Activated CD4-positive, alpha-beta T cell treated with anti-CD3 and anti-CD28 coated beads, Interleukin-10, Interleukin-2, amounts not matched to agents 100 ng/mL and 50 ng/mL, durations not matched to agents 16 hours and 8 hours (primary cell): ENCODE measurements at regions not wholly inside any gene's neighbourhood (a gene's known extent, or its start where the extent isn't known, plus 50 kb on each side); places are given as distances from the start of the nearest gene placed in this dataset.
"Not testable (repeated sequence)": the region's sequence is repeated elsewhere in the genome, so short reads cannot be mapped to it uniquely, and the experiment has no call there.

Source experiments
- DNase-seq: peaks from one replicate; pipeline ENCODE4 v3.0.0-alpha.2; 2020

DNA sequence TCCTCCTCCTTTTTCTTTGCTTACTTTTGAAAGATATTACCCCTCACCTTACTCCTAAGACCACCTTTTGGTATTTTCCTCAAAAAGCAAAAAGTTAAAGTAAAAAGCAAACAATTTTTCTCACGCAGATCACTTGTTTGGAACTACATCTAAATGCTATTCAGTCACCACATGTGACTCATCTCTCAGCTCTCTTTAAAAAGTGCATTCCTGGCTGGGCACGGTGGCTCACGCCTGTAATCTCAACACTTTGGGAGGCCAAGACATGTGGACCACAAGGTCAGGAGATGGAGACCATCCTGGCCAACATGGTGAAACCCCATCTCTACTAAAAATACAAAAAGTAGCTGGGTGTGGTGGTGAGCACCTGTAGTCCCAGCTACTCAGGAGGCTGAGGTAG, 218.0 kb downstream of the HS3ST3B1 start:
- DNase-seq, result not testable (repeated sequence)

DNA sequence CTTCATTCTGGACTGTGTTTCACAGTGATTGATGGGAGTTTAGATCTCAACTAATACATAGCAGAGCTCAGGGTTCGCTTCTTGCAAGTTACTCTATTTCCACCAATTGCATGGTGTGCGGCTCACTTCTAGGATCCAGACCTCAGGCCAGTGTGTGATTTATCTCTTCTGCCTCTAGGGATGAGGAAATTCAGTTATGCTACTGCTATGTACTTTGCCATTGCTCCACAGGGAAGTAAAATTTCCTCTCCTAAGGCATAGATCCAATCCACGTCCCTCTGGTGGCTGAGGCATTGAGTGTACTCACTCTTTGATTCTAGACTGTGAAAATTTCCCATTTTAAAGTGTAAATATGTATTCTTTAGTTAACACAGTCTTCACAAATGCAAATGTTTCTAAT, 214.1 kb downstream of the HS3ST3B1 start:
- no peak for DNase-seq

DNA sequence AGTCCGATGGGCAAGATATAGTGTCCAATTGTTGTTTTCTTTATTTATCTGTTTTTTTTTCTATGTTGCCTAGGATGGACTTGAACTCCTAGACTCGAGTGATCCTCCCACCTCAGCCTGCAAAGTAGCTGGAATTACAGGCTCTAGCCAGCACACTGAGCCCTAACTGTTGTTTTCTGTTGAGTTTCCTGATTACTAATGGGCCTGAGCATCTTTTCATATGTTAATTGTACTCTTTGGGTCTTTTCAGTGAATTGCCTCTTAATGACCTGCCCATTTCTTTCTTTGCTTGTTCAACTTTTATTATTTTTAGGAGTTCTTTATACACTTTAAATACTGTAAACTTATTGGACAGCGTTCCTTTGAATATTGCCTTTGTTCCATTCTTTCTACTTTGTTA, 213.0 kb downstream of the HS3ST3B1 start:
- DNase-seq, result no peak

DNA sequence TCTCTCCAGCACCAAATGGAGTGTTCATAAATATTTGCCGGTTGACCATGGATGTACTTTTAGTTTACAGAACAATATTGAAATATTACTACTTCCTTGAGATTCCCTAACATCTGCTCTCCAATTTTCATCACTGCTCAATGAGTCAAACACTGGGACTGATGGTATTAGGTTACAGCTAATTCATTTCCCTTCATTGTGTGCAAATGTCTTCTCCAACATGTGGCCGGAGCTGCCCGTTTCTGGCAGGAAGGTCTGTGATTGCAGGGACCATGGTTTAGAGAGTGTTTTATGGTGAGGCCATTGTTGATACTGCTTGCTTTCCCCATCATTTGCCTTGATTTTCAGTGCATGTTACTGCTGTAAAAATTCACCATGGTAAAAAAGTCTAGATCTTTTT, 209.3 kb downstream of the HS3ST3B1 start:
- no peak for DNase-seq

DNA sequence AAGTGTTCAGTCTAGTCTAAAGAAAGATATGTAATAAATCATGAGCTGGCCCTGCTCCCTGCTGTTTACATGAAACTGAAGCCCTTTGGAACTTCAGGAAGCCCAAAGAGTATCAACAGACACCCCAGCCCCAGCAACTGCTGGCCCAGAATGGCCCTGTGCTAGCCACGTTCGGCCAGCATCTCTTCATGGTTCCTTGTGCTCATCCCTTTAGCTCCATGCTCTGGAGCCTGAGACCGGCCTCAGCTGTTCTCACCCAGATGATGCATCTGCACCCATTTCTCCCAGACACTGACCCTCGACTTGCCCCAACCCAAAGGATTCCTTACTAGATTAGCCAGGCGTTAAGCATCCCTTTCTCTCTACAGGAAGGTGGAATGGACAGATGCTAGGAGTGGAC, 207.3 kb downstream of the HS3ST3B1 start:
- DNase-seq, result no peak

DNA sequence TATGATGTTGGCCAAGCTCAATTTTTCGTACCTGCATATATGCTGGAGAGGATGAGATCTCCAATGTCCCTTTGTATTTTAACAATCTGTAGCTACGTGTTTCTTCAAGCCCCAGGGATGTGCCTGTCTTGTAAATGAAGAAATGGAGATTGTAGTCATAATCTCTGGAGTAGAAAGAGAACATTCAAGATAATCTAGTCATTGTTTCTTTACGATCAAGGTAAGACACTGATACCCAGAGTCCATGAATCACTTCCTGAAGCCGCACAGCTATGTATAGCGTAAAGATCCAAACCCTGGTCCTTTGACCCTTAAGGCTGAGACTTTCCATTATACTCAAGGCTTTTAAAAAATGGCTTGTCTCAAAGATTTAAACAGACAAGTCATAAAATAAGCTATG, 205.5 kb downstream of the HS3ST3B1 start:
- no peak for DNase-seq

DNA sequence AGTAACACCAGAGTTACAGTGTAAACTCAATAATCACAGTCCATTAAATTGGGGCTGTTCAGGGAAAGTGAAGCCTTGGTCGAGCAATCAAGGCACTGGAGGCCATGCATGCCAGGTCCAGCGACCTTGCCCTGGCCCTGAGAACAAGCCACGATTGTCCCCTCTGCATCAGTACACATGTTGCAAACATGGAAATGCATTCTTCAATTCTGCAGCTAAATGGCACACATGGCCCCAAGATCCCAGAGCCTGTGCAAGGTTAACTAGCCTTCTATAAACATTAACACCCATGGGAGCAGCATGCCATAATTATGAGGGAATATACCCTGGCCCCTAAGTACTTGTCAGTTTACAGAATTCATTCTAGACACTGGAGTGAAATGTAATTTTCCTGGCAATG, 204.7 kb downstream of the HS3ST3B1 start:
- DNase-seq, result no peak

DNA sequence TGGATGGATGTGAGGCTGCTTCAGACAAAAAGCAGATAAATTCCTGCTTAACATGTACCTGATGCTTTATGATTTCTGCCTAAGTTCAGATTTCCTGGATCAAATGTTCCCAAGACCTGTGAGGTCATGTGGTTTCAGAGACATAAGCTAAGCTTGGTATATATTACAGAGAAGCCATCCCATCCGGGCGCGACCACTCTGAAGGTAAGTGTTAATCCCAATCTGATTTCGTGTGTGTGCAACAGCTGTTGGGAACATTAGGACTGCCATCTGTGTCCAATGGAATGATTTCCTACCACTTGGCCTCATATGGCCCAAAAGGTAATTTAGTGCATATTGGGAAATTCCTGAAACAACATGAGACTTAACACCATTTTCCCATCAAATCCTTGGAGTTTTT, 199.1 kb downstream of the HS3ST3B1 start:
- no peak for DNase-seq

DNA sequence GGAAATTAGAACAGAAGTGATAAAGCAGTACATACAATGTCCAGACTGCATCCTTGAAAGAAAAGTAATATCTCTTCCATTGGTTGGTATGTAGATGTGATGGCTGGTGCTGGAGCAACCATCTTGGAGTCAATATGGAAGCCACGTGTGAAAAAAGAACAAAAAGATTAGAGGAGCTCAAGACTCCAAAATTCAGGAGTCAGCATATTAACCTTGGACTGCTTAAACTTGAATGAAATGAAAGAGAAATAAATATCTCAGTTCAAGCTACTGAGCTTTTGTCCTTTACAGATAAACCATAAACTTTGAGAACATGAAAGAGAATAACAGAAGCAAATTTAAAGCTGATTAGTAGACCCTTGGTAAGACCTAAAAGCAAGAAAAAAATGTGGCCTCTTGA, 197.9 kb downstream of the HS3ST3B1 start:
- no peak for DNase-seq

DNA sequence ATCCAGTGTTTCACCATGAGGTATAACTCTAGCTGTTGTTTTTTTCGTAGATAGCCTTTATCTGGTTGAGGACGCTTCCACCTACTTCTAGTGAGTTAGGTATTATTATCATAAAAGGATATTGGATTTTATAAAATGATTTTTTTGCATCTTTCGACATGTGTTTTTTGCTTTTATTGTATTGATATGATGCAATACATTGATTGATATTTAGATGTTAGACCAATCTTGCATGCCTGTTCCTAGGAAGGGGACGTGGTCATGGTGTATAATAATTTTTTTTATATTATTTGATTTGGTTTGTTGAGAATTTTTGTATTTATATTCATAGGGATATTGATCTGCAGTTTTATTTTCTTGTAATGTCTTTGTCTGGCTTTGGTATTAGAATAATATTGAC, 193.3 kb downstream of the HS3ST3B1 start:
- no peak for DNase-seq

DNA sequence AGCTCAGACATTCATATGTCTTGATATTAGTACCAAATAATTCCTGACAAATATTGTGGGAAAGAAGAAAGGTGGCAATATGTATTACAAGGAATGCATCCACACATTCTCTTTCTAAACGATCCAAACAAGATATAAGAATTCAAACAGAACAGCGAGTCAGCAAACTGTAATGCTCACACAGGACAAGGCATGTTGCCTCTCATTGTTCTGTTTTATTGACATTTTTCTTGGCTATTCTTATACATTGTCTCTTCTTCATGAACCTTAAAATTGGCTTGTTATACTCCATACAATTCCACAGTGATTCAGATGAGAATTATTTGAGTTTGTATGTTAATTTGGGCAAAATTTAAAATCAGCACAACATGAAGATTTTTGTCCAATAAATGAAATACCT, 189.1 kb downstream of the HS3ST3B1 start:
- no peak for DNase-seq

DNA sequence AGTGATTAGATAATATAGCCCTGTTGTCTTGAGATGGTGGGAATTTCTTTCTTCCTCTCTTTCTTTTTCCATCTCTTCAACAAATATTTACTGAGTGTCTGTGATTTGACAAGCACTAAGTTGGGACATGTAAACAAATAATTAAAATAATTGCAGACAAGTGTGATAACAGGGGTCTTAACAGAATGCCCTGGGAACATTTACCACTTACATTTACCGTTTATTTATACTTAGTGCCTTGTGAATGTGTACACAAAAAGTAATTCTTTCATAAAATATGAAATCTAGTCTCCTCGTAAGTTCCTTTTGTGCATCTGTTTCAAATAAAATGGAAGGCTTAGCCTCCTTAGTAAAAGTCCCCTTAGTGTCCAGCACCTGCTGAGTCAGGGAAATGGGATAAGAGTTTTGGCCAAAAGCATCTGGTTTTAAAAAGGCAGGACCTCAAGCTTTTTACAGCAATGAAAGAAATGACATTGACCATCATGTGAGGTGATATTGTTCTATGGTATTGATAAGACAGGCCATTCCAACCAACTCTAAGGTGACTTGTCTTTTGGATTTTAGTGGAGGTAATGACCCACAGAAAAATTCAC, 188.2 kb downstream of the HS3ST3B1 start:
- no peak for DNase-seq

DNA sequence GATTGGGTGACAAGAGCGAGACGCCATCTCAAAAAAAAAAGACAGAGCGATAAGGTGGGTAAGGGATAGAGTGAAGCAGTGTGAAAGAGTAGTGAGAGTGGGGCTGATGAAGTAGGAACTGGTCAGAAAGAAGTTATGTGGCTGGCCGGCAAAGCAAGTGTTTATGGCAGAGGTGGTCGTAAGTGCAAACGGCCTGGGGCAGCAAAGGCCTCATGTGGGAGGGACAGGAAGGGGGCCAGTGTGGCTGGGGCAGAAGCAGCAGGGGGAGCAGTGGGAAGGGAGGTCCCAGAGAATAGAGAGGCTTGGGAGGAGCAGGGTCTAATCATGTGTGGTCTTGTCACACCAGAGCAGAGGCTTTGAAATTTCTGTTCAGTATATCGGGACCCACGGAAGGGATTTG, 186.2 kb downstream of the HS3ST3B1 start:
- no peak for DNase-seq

DNA sequence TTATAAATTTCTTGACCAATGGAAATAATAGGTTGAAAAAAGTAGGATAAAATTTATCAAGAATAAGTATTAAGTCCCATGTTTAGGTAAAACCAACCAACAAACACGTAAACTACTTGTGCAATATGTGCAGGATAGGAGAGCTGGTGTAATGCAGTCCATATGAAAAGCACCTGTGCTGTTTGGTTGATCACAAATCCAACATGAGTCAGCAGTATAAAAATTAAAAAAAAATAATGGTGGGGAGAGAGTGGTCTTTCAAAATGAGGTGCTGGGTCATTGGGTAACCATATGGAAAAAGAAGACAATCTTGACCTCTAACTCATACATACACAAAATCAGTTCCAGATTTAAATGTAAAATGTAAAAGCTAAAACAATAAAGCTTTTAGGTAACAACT, 181.8 kb downstream of the HS3ST3B1 start:
- DNase-seq, result no peak

DNA sequence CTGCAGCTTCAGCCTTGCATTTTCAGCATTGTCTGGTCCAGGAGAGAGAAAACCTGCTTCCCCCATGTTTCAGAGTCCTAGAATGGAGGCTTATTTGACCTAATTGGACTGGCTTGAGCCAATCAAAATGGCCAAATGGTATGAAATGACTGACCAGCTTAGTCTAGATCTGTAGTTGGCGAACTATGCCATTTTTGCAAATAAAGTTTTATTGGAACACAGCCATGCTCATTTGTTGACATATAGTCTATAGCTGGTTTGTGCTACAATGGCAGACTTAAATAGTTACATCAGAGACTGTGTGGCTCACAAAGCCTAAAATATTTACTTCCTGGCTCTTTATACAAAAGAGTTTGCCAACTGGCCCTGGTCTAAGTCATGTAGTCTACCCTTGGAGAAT, 180.8 kb downstream of the HS3ST3B1 start:
- no peak for DNase-seq

DNA sequence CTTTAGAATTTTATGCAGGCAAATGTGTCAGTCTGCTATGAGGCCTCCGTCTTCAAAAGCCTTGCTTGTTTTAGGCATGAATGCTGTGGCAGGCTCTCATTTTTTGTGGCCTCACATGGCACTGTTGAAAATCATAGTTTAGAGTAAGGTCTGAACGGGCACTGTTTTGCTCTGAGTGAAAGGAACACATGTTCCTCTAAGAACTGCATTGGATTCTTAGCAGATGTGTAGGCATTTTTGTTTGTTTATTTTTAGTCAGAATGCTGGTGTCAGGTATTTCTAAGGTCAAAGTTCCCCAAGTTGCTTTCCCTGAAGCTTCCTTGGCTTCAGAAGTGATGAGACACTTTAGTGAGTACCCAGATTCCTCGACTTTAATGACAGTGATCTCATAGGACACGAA, 173.7 kb downstream of the HS3ST3B1 start:
- DNase-seq, result no peak

DNA sequence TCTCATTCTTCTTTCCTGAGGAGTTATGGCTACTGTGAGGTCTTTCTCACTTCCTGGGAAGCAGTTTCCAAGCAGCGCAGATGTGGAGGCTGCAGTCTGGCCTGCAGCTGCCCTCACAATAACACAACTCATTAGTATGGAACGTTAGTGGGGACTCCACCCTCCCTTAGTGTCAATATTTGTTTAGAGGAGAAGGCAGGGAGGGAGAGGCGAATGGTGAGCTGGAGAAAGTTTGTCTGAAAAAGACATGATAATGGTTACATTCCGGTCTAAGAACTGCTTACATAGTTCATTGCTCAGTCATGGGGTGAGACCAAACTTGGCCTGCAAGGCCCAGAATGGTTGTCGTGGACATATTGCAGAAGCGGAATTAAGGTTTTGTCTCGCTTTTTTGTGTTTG, 170.2 kb downstream of the HS3ST3B1 start:
- DNase-seq, result no peak

DNA sequence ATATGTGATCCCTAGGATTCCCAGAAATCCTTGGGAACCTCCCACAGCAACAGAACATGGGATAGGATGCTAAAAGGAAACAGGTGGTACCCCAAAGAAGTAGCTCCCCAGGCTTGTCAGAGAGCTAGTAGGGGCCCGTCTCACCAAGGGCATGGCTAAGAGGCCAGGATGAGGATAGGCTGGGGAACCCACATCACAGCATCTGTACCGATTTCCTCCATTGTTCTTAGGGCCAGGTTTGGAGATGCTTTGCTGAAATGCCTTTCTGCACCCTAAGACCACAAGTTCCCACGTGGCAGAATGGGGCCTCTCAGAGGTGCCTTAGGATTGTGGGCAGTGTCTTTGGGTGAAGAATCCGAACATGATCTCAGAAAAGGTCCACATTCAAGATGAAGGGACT, 169.5 kb downstream of the HS3ST3B1 start:
- no peak for DNase-seq

DNA sequence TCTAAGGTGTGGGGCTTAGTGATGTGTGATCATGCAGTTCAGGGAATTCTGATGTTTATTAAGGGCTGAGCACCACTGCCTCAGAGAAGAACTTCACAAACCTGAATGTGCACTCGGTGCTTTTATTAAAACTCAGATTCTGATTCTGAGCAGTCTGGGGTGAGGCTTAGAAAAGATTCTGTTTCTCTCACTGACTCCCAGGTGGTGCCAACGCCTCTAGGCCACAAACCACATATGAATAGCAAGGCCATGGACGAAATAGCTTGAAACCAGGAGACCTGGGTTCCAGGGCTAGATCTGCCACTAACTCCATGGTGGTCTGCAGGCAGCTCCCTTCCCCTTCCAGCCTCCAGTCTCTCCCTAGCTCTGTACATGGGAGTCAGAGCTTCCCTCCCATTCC, 169.1 kb downstream of the HS3ST3B1 start:
- no peak for DNase-seq

DNA sequence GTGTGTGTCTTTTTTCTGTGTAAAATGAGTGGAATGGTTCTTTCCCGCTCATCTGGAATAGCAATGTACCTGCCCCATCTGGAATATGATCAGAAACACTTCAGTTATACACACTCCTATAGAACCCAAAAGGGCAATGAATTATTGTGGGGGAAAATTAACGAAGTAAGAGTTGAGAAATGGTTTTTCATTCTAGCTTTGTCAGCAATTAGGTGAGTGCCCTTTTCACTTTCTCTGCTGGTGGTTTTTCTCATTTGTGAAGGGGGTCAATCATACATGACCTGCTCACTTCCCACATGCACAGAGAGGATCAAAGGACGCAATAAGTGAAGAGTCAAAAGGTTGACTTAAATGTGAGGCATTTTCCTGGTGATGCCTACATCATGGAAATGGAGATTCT, 168.0 kb downstream of the HS3ST3B1 start:
- DNase-seq, result no peak

DNA sequence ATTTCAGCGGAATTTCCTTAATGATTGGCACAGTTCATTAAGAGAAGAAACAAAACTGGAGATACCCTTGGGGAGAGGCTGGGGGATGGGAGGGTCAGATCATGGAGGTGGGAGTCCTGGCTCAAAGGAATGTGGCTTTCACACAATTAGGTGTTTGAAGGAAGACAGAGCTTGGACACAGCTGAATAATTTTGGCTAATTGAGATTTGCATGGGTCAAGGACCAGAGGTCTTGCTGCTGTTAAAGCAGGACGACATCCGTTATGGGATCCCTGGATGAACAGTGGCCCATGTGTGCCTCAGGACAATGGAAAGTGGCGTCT, 160.3 kb downstream of the HS3ST3B1 start:
- no peak for DNase-seq

DNA sequence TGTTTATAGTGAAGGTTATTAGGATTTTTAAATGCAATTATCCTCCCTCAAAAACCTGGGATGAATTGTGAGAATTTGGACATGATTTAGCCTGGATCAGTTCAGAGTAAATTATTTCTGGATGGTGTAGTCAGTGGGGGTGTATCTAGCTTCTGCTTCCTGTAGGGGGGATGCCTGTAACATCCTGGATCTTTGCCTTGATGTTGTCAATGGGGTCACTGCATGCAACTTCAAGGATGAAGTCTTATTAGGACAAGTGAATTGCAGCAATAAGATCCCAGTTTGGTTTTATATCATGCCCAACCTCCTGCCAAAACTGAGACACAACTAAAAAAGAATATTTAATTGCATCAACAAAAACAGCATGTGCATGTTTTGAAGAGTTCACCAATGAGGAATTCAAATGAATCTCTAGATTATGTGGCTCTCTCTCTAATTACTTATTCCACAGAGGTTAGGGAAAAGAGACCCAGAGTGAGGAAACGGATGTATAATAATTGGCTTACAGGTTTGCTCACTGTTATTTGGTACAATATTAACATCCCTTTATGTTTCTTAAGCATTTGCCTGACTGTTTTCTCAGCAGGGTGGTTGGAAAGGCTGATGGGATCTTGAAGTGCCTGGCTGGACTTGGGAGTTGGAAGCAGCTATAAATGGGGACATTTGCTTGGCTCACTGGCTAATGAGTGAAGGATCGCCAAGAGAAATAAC, 159.8 kb downstream of the HS3ST3B1 start:
- no peak for DNase-seq

DNA sequence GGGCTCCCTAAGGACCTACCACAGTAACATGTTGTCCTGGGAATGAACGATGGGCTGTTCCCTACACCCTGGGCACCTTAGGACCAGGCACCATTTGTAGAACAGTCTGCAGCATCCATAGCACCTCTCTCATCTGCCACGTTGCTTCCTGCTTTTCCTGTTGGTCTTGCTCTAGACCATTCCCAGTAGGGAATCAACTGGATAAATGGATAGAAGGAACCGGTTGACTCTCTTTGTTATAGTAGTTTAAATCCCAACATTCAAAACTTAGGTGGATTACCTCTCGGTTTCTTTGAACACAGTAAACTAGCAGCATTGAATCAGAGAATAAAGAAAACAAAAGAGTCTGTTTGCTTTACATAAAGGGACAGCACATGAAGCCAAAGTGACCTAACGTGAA, 159.1 kb downstream of the HS3ST3B1 start:
- DNase-seq, result no peak

DNA sequence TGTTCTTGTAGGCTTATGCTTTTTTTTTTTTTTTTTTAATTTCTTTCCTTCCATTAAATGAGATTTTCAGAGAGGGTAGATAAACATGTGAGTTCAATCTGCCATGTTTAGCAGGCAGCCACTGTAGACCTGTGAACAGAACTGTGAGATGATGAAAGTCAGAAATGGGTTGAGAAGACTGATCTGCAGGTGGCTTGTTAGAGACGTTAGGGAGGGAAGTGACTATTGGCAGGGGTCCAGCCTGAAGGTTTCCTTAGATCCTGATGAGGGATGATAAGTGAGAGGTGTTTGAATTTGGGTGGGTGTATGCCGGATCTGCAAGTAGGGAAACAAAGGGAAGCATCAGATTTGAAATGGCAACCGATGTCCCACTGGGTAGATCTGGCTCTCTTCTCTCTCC, 157.8 kb downstream of the HS3ST3B1 start:
- DNase-seq, result no peak

DNA sequence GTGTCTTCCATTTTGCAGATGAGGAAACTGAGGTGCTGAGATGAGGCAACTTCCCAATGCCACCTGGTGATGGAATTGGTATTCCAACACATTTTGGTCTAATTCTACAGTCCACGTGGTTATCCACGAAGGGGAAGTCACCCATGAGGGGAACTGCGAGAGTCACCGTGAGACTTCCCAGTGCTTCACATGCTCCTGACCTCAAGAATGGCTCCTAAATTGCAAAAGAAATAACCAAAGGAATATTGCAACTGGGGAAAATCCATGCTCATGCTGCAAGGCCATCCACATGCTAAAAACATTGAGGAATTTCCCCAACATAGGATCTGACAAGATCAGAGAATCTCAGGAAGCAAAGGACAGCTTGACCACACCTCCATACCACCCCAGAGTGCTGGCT, 153.9 kb downstream of the HS3ST3B1 start:
- DNase-seq, result no peak

DNA sequence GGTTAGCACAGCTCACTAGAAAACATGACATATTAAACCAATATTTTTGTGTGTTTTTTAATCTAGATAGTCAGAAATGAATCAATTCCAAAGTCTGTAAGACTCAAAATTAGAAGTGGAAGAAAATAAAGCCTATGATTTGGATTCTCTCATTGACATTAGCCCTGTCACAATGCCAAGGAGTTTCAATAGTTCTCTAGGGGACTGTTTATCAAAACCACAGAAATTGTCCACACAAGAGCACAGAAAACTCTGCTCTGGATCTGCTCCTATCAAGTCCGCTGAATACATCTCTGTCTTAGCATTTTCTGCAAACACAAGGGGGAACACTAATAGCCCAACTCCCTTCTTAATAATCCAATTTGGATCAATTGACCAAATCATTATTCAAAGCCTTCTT, 152.0 kb downstream of the HS3ST3B1 start:
- no peak for DNase-seq
